ENCODE measurements at regions not wholly inside any gene's neighbourhood (a gene's known extent, or its start where the extent isn't known, plus 50 kb on each side); places are given as distances from the start of the nearest gene placed in this dataset.
"Not testable (repeated sequence)": the region's sequence is repeated elsewhere in the genome, so short reads cannot be mapped to it uniquely, and the experiment has no call there.

DNA sequence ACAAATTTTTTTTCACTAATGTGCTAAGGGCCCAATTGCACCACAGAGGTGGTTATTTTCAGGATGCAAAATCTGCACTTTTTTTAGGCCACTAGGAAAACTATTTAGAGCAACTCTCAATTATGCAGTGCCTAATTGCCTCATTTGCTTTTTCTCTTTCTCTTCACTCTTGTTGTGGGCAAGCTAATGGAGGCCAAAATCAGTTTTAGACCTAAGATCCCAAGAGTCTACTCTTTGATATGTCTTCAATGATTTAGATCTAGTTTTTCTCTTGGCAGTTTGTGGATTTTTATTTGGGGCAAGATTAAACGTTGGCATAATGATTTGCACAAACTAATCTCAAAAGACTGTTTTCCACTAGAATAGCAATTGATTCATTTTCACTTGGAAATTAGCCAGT lies 1996.9 kb downstream of the LRRC4C start:
- no peak for DNase-seq

DNA sequence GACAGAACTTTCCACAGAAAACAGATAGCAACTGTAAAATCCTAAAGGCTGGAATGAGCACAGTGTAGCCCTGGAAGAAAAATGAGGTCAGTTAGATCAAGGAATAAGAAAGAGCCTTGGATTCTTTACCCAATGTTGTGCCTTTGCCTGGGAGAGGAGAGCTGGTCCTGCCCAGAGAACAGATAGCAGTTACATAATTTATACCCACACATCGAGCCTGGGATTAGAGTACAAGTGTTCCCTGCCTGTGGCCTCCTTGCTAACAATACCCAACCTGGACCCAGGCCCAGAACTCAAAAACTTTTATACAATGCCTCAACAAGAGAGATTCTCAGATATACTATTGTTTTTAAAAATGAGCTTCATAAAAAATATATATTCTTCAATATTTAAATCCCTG lies 1998.4 kb downstream of the LRRC4C start:
- no peak for DNase-seq

DNA sequence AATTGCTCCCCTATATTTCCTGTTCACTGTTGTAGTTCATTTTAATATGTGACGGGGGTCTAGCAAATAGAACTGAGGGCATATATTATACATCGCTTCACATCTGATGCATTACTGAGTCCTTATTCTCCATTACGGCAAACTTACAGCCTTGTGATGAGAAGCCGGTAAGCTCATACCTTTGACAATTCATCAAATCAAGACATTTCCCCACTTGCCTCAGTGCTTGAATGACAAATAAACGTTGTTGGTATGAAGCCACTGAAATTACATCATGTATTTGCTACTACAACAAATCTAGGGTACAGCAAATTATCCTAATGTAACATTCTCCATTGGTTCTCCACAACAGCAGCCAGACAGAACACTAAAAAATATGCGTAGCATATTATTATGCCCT lies 1999.8 kb downstream of the LRRC4C start:
- DNase-seq = no peak

DNA sequence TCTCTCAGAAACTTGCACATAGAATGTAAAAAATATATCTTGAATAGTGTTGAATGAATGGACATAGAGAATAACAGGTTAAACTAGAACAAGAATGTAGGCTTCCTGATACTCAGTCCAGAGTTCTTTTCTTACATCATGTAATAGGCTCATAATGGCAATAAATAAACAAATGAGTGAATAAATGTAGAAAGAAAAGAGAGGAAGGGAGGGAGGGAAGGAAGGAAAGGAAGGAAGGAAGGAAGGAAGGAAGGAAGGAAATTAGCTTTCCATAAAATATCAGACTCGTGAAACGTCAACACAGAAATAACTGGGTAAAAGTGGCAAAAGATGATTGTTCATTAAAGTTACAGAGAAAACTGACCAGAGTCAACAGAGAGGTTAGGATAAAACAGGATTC lies 2001.0 kb downstream of the LRRC4C start:
- no peak for DNase-seq

DNA sequence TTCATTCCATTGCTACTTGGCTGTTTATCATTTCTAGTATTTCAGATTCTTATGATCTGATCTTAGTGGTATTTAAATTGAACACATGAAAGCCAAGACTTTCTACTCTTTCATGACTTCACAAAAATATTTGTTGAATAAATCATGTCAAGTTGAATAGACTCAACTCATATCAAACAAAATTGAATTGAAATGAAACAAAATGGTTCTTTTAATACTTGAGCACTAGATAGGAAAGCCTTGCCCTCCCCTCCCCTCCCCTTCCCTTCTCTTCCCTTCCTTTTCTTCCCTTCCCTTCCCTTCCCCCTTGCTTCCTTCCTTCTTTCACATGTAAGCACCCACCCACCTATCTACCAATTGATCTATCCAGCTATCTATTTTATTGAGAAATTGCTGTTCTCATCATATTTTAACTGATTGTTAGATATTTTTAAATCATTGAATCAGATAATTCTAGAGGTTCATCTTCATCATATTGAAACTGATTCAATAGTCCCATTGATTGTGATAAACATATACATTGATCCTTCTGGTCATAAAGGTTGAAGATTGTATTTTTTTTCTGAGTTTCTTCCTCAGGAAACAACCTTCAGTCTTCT lies 2015.9 kb downstream of the LRRC4C start:
- no peak for DNase-seq

DNA sequence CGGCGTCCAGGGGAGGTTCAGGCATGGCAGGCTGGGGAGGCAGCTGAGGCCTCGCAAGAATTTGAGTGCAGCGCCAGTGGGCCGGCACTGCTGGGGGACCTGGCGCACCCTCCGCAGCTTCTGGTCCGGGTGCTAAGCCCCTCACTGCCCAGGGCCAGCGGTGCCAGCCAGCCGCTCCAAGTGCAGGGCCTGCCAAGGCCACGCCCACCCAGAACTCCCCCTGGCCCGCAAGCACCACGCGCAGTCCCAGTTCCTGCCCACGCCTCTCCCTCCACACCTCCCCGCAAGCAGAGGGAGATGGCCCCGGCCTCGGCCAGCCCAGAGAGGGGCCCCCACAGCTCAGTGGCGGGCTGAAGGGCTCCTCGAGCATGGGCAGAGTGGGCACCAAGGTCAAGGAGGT lies 2017.3 kb downstream of the LRRC4C start:
- DNase-seq = no peak

DNA sequence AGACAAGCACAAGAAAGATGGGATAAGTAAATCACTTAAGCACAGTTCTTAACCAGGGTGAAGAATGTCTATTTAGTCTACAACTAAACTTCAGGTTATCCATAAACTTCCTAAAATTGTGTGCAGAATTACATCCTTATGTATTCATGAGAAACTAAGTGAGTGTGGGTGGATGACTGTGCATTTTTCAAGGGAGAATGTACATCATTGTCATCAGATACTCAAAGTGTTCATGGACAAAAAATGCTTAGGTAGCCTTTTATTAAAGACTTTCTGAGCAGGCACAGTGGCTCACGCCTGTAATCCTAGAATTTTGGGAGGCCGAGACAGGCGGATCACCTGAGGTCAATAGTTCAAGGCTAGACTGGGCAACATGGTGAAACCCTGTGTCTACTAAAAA lies 2023.8 kb downstream of the LRRC4C start:
- DNase-seq = no peak

DNA sequence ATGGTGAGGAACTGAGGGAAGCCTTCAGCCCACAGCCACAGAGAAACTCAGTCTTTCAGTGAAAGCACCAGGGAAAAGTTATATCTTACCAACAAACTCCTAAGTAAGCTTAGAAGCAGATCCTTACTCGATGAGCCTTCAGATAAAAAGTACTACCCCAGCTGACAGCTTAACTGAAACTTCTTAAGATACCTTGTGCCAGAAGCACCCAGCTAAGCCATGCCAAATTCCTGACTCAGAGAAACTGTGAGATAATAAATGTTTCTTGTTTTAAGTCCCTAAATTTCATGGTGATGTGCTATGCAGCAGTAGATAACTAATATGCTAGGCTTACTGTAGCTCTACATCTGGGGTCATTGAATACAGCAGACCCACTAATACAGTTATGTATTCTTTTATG lies 2025.0 kb downstream of the LRRC4C start:
- DNase-seq = no peak

DNA sequence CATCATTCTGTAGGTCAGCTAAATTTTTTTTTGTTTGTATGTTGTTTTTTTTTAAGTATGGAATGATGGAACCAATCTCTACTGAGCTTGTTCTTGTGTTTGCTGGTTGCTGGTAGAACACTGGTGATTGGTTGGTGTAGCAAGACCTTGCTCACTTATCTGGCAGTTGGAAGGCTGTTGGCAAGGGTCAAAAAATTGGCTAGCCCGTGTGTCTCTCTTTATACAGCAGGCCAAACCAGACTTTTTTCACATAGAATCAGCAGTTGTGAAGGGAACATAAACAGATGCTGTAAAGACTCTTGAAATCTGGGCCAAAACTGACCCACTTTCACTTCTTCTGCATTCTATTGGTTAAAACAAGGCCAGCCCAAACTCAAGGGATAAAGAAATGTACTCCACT lies 2026.5 kb downstream of the LRRC4C start:
- no peak for DNase-seq

DNA sequence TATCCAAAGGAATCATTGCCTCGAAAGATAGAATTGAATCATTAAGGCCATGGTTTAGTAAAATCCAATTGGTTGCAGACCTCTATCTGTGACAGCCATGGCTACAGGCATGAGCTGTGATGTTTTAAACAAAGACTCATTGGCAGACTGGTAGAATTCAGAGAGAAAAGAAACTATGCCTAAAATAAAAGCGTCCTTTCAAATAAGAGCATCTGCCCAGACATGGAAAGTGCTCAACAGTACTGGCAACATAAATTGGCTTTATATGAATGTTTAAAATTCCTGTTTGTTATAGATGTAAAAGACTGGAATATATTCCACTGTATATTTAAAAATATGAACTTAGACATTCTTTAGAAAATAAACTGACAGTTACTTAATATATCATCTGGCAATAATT lies 2034.2 kb downstream of the LRRC4C start:
- DNase-seq = no peak

DNA sequence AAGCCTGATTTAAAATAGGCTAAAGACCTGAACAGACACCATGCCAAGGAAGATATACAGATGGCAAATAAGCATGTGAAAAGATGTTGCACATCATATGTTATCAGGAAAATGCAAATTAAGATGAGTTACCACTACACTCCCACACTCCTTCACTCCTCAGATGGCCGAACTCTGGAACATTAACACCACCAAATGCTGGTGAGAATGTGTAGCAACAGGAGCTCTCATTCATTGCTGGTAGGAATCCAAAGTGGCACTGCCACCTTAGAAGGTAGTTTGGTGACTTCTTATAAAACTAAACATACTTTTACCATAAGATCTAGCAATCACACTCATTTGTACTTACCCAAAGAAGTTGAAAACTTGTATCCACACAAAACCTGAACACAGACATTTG lies 2047.3 kb downstream of the LRRC4C start:
- DNase-seq = no peak

DNA sequence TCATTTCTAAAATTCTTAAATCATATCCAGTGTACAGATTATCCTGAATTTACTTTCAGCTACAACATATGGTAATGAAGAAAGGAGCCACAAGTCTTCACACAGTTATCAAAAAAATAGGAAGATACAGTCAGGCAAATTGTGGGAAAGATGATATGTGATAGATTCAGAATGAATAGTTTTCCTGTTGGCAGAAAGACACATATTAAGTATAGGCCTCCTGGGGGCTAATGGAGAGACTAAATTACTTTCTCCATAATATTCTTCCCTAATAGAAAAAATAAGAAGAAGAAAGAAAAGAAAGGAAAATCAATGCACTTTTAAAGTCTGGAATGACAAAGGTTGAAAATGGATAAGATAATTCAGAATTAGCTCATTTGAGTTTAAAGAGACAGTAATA lies 2073.5 kb downstream of the LRRC4C start:
- DNase-seq = no peak

DNA sequence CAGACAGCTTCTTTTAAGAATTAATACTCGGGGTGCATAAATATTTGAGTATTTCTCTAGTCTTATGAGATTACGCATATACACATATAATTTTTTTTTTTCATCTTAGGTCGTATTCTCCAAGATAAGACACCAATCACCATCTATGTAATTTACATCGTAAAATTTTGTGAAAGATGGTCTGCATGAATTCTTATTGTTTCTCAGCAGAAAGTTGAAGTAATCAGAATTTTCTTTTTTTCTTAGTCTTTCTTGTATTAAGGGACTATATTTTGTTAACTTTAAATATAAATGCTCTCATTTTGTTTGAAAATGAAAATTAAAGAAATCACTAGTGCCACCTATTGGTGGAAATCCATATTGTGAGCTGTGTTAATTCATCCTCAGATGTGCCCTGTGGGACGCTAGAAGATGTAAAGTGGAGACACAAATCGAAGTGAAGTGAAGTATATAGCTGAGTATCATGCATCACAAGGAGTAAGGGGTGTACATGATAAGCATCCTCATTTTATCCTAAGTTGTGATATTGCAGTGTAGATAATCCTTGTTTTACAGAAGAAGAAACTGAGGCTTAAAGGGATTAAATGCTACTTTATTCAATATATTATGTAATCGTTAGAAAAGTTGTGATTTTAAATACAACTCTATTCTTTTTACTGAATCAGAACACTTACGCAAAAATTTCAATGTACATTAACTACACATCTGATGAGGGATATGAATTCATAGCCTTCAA lies 2084.3 kb downstream of the LRRC4C start:
- DNase-seq = no peak

DNA sequence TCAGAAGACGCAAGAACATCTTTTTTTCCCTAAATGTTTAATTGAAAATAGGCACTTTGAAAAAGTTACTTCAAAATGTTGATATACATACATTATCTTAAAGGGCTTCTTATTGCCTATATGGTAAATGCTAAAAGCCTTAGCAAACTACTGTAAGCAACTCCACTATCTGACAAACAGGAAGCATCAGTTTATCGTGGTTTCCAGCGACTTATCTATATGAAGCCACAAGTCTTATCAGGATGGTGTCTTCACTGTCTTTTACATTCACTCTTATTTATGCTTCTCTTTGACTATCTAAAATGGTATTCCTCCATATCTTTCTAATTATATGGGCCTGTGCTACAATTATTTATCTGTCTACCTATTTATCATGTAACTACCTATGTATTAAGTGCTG lies 2091.9 kb downstream of the LRRC4C start:
- DNase-seq = no peak

DNA sequence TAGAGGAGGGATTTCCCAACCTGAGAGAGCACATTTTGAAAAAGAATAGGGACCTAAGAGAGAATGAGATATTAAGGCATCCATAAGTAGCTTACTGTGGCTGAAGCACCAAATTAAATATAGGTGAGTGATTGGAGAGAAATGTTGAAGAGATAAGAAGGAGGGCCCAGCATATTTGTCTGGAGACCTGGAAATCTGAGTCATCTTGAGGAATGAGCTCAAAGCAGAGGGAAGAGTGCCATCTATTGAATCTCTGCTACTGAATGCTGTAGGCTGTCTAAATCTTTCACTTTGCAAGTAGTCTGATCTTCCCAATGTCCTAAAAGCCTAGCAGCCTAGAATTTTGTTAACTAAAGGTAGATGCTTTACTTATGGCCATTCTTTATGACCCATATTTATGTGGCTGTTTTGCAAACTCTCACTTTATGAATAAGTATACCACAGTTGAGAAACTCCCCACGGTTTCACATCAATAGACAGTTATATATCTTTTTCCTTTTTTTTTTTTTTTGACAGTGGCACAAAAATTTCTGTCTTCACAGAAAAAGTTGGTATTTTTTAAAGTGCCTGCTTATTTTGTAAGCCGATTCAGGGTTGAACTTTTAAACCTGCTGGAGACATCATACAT lies 2093.5 kb downstream of the LRRC4C start:
- DNase-seq = no peak

DNA sequence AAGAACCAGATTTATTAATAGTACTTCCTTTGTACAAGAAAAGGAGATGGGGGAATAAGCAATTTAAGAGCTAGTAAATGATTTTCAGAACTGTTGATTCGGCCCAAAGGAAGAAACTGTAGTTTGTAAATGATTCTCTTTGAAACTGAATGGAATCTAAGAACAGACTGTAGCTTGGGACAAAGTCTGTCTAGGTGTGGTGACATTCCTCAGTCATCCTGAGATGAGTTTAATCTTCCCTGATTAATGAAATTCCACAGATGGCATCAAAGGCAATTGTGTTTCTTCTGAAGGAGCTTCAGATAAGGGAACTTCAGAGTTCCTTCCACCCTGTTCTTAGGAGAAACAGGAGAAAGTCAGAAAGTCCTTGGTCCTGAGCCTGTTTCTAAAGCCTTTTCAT lies 2095.9 kb downstream of the LRRC4C start:
- DNase-seq = no peak

DNA sequence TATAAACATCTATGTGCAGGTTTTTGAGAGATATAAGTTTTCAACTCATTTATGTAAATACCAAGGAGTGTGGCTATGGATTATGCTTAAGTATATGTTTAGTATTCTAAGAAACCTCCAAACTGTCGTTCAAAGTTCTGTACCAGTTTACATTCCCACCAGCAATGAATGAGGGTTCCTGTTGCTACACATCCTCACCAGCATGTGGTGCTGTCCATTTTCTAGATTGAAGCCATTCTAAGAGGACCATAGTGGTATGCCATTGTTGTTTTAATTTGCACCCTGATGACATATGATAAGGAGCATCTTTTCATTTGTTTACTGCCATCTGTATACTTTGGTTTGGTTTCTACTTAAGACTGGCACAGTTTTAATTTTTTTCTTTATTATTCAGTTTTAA lies 2097.9 kb downstream of the LRRC4C start:
- DNase-seq = no peak

DNA sequence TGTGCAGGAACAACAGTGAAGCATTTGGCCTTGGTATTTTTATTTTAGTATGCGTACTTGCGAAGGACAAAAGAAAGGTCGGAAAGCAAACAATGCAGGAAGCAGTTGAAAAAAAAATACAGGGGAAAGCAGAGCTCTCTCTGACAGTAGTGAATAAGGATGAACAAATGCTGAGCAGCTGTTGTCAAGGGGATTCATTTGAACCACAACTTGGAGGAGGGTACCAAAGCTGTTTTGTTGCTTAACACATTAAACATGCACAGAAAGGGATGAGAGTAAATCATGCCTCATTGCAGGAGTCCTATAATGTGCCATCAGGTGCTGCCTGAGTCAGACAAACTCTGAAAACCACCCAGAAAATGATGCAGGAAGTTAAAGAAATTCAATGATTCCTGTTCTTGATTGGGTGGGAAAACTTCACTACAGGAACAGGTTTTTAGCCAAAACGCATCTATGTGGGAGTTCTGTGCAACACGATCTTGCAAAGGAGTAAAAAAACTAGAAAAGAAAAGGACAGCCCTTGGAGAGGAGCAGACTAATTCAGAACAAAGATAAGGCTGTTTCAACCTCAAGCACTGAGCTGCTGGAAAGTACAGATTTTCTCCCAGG lies 2113.5 kb downstream of the LRRC4C start:
- no peak for DNase-seq

DNA sequence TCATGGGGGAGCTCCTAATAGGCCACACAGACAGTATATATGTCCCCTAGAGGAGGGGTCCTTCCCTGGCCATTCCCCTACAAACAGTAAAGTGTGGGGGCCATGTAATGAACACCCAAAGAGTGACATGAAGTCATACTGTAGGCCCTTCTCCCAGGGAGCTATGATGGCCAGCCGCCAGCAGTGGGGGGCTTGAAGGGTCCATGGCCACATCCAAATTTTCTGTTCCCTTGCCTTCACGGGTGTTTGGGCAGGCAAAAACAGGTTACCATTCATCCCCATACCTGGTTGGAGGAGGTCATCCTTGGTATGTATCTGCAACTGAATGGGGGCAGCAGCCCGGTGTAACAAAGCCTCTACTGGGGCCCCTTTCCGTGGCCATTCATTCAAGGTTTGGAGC lies 2118.0 kb downstream of the LRRC4C start:
- no peak for DNase-seq

DNA sequence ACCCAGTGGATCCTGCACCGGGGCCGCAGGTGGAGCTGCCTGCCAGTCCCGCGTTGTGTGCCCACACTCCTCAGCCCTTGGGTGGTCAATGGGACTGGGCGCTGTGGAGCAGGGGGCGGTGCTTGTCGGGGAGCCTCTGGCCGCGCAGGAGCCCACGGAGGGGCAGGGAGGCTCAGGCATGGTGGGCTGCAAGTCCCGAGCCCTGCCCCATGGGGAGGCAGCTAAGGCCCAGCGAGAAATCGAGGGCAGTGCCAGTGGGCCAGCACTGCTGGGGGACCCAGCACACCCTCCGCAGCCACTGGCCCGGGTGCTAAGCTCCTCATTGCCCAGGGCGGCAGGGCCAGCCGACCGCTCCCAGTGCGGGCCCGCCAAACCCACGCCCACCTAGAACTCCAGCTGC lies 2126.4 kb downstream of the LRRC4C start:
- DNase-seq = not testable (repeated sequence)

DNA sequence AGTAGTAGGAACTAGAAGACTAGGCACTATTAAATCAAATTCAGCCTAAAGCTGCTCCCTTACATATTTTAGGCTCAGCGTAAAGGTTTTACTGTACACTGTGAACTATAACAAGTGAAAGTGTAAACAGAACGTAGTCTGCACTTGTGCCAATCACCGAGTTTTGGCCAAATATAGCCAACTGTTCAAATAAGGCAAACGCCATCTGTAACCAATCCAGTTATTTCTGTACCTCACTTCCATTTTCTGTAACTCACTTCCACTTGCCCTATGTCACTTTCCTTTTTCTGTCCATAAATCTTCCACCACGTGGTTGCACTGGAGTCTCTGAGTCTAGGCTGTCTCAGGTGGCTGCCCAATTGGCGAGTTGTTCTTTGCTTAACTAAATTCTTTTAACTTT lies 2132.2 kb downstream of the LRRC4C start:
- DNase-seq = no peak

DNA sequence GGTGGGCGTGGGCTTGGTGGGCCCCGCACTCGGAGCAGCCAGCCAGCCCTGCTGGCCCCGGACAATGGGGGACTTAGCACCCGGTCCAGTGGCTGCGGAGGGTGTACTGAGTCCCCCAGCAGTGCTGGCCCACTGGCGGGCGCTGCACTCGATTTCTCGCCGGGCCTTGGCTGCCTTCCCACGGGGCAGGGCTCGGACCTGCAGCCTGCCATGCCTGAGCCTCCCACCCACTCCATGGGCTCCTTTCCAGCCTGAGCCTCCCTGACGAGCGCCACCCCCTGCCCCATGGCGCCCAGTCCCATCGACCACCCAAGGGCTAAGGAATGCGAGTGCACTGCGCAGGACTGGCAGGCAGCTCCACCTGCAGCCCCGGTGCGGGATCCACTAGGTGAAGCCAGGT lies 2147.6 kb downstream of the LRRC4C start:
- DNase-seq = not testable (repeated sequence)

DNA sequence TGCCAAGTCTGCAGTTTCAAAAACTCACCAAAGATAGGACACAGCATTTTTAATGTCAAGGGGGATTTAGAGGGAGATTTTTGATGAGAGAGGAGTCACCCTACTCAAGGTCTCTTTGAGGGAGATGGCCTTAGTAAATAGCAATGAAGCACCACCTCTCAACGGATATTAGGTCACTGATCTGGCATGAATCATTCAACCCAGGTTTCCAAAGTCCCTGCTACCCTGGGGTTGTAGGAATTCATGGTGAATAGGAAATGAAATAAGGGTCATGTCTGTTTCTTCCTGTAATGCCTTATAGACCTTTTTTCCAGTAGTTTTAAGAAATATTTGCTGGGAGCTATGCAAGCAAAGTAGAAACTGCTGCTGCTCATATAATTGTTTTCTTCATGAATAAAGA lies 2154.9 kb downstream of the LRRC4C start:
- DNase-seq = no peak

DNA sequence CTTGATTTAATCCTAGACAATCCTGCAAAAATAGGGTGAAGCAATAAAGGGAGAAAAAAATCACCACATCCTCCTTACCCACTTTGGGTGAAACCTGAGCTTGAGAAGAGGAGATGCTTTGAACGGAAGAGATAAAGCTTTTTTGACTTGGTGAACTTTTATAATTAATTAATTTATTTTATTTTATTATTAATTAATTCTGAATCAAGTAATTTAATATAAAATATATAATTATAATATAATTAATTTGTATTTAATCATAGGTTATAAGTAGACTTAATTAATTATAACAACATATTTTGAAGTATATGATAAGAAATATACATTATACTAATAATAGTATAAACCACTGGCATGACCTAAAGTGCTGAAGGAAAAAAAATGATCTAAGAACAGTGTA lies 2164.8 kb downstream of the LRRC4C start:
- DNase-seq = no peak

Data from effector CD8-positive, alpha-beta T cell (primary cell).